GM21723 (cell line): ENCODE measurements at regions not wholly inside any gene's neighbourhood (a gene's known extent, or its start where the extent isn't known, plus 50 kb on each side); places are given as distances from the start of the nearest gene placed in this dataset.
"Not testable (repeated sequence)": the region's sequence is repeated elsewhere in the genome, so short reads cannot be mapped to it uniquely, and the experiment has no call there.

Source experiments
- ATAC-seq: cut with Tn5 transposase; IDR thresholded peaks from one replicate; pipeline ENCODE4 v1.9.1; 2021; ENCODE audit warnings: mild to moderate bottlenecking, moderate library complexity; ENCODE audit not compliant: unreplicated experiment

GRCh38 chr6:78492351-78493017, 374.9 kb upstream of the IRAK1BP1 start:
- ATAC-seq, result no peak

- ATAC-seq, result no peak
Observed at GRCh38 chr6:78500299-78501089, 366.9 kb upstream of the IRAK1BP1 start.

- ATAC-seq, result no peak
Observed at GRCh38 chr6:78502386-78502887, 364.9 kb upstream of the IRAK1BP1 start.

- ATAC-seq, result no peak
Observed at GRCh38 chr6:78505178-78505577, 362.2 kb upstream of the IRAK1BP1 start.

- ATAC-seq, result no peak
Observed at GRCh38 chr6:78511009-78511408, 356.3 kb upstream of the IRAK1BP1 start.

GRCh38 chr6:78513856-78514255, 353.5 kb upstream of the IRAK1BP1 start:
- no peak for ATAC-seq

GRCh38 chr6:78515271-78515670, 352.1 kb upstream of the IRAK1BP1 start:
- no peak for ATAC-seq

- ATAC-seq, result no peak
Observed at GRCh38 chr6:78517399-78517798, 350.0 kb upstream of the IRAK1BP1 start.

GRCh38 chr6:78523622-78524021, 343.7 kb upstream of the IRAK1BP1 start:
- no peak for ATAC-seq

GRCh38 chr6:78525976-78526375, 341.4 kb upstream of the IRAK1BP1 start:
- no peak for ATAC-seq

GRCh38 chr6:78526432-78526831, 340.9 kb upstream of the IRAK1BP1 start:
- no peak for ATAC-seq

- no peak for ATAC-seq
Observed at GRCh38 chr6:78528926-78529325, 338.4 kb upstream of the IRAK1BP1 start.

- ATAC-seq, result no peak
Observed at GRCh38 chr6:78530208-78530607, 337.1 kb upstream of the IRAK1BP1 start.

GRCh38 chr6:78533426-78533825, 333.9 kb upstream of the IRAK1BP1 start:
- no peak for ATAC-seq

- no peak for ATAC-seq
Observed at GRCh38 chr6:78533876-78534275, 333.5 kb upstream of the IRAK1BP1 start.

- ATAC-seq, result no peak
Observed at GRCh38 chr6:78538002-78538401, 329.3 kb upstream of the IRAK1BP1 start.

GRCh38 chr6:78547636-78548035, 319.7 kb upstream of the IRAK1BP1 start:
- not testable (repeated sequence) for ATAC-seq

- ATAC-seq, result no peak
Observed at GRCh38 chr6:78551361-78551760, 316.0 kb upstream of the IRAK1BP1 start.

- ATAC-seq, result no peak
Observed at GRCh38 chr6:78552435-78552834, 314.9 kb upstream of the IRAK1BP1 start.

- ATAC-seq, result no peak
Observed at GRCh38 chr6:78554341-78554740, 313.0 kb upstream of the IRAK1BP1 start.

GRCh38 chr6:78559056-78559455, 308.3 kb upstream of the IRAK1BP1 start:
- ATAC-seq, result no peak

GRCh38 chr6:78561015-78561414, 306.3 kb upstream of the IRAK1BP1 start:
- ATAC-seq, result no peak
